Fibroblast of lung (primary cell): ENCODE measurements at regions not wholly inside any gene's neighbourhood (a gene's known extent, or its start where the extent isn't known, plus 50 kb on each side); places are given as distances from the start of the nearest gene placed in this dataset.

Experiments
- CTCF ChIP-seq, 2 donors: IDR thresholded peaks in 1 of 2; conservative IDR thresholded peaks in 1 of 2; 1 replicate in 1 of 2; 2 replicates in 1 of 2; pipeline ENCODE4 v1.5.1; 2011 to 2012; ENCODE audit warnings: low read length in 2 of 2, control low read depth in 1 of 2, inconsistent platforms in 1 of 2, low read depth in 1 of 2, mild to moderate bottlenecking in 1 of 2
- EZH2 ChIP-seq: IDR thresholded peaks from 2 replicates; pipeline ENCODE4 v1.5.1; 2012; ENCODE audit warnings: low read length, control low read depth, mild to moderate bottlenecking; ENCODE audit errors: missing control alignments

- TF ChIP-seq CTCF (conservative IDR thresholded peaks at IDR 0.05 in 1 of 2, IDR thresholded peaks at IDR 0.05 in 1 of 2; ENCODE audit: low read depth in 1 of 2, low read length in 2 of 2): no peak
- TF ChIP-seq EZH2: no peak
These were observed 119.8 kb upstream of the LIPC start for GRCh38 chr15:58312031-58312430.
